ENCODE measurements at regions not wholly inside any gene's neighbourhood (a gene's known extent, or its start where the extent isn't known, plus 50 kb on each side); places are given as distances from the start of the nearest gene placed in this dataset.

- TF ChIP-seq CTCF (IDR thresholded peaks at IDR 0.05): no peak
- ATAC-seq (ENCODE audit: insufficient number of reproducible peaks, low FRiP score, low read depth): no peak
Measured at GRCh38 chr13:37201081-37201480, 95.6 kb upstream of the CSNK1A1L start.

GRCh38 chr13:37198629-37199028 is 93.2 kb upstream of the CSNK1A1L start:
- H3K27ac ChIP-seq: no peak overlapping the region
- no peak overlapping the region for H3K4me3 ChIP-seq
- H3K9me3 ChIP-seq: no peaks in the 10 kb centered on the region
- ATAC-seq (ENCODE audit: insufficient number of reproducible peaks, low FRiP score, low read depth): no peak
- TF ChIP-seq CTCF (IDR thresholded peaks at IDR 0.05): no peak
- H3K36me3 ChIP-seq: no peaks in the 10 kb centered on the region
- H3K27me3 ChIP-seq (replicated peaks; ENCODE audit: insufficient read depth): no peaks in the 10 kb centered on the region
- no peak for DNase-seq (ENCODE audit: low spot score)
- no peaks in the 10 kb centered on the region for H3K4me1 ChIP-seq (ENCODE audit: control insufficient read depth in 1 of 2, low read depth in 2 of 2)

More at GRCh38 chr13:37201081-37201480, 95.6 kb upstream of the CSNK1A1L start:
- Histone ChIP-seq H3K4me1 (ENCODE audit: control insufficient read depth in 1 of 2, low read depth in 2 of 2) (no peaks in the 10 kb centered on the region), H3K9me3 (no peaks in the 10 kb centered on the region), H3K27me3 (replicated peaks; ENCODE audit: insufficient read depth) (no peaks in the 10 kb centered on the region), H3K27ac (no peak overlapping the region), H3K4me3 (no peak overlapping the region), H3K36me3 (no peaks in the 10 kb centered on the region)
- no peak for DNase-seq (ENCODE audit: low spot score)

GRCh38 chr13:37195621-37196020 is 90.2 kb upstream of the CSNK1A1L start:
- no peak overlapping the region for H3K27ac ChIP-seq
- H3K27me3 ChIP-seq (replicated peaks; ENCODE audit: insufficient read depth): no peaks in the 10 kb centered on the region
- no peaks in the 10 kb centered on the region for H3K4me1 ChIP-seq (ENCODE audit: control insufficient read depth in 1 of 2, low read depth in 2 of 2)
- DNase-seq (ENCODE audit: low spot score) (no peak), ATAC-seq (ENCODE audit: insufficient number of reproducible peaks, low FRiP score, low read depth) (no peak)
- H3K9me3 ChIP-seq: no peaks in the 10 kb centered on the region
- TF ChIP-seq CTCF (IDR thresholded peaks at IDR 0.05): no peak
- no peak overlapping the region for H3K4me3 ChIP-seq
- no peaks in the 10 kb centered on the region for H3K36me3 ChIP-seq

GRCh38 chr13:37194428-37194861 is 89.0 kb upstream of the CSNK1A1L start:
- H3K27ac ChIP-seq: no peak overlapping the region
- no peak for DNase-seq (ENCODE audit: low spot score)
- no peak for TF ChIP-seq CTCF (IDR thresholded peaks at IDR 0.05)
- no peaks in the 10 kb centered on the region for H3K27me3 ChIP-seq (replicated peaks; ENCODE audit: insufficient read depth)
- H3K9me3 ChIP-seq: no peaks in the 10 kb centered on the region
- ATAC-seq (ENCODE audit: insufficient number of reproducible peaks, low FRiP score, low read depth): no peak
- H3K4me1 ChIP-seq (ENCODE audit: control insufficient read depth in 1 of 2, low read depth in 2 of 2): no peaks in the 10 kb centered on the region
- H3K36me3 ChIP-seq: no peaks in the 10 kb centered on the region
- no peak overlapping the region for H3K4me3 ChIP-seq

GRCh38 chr13:37192956-37193355 is 87.5 kb upstream of the CSNK1A1L start:
- Histone ChIP-seq H3K4me3 (no peak overlapping the region), H3K27me3 (replicated peaks; ENCODE audit: insufficient read depth) (no peaks in the 10 kb centered on the region), H3K9me3 (no peaks in the 10 kb centered on the region), H3K36me3 (no peaks in the 10 kb centered on the region), H3K4me1 (ENCODE audit: control insufficient read depth in 1 of 2, low read depth in 2 of 2) (no peaks in the 10 kb centered on the region), H3K27ac (no peak overlapping the region)
- ATAC-seq (ENCODE audit: insufficient number of reproducible peaks, low FRiP score, low read depth): no peak
- DNase-seq (ENCODE audit: low spot score): no peak
- no peak for TF ChIP-seq CTCF (IDR thresholded peaks at IDR 0.05)

Data from thoracic aorta (tissue), 2 donors.